GM18909 (cell line): ENCODE measurements at regions not wholly inside any gene's neighbourhood (a gene's known extent, or its start where the extent isn't known, plus 50 kb on each side); places are given as distances from the start of the nearest gene placed in this dataset.
"Not testable (repeated sequence)": the region's sequence is repeated elsewhere in the genome, so short reads cannot be mapped to it uniquely, and the experiment has no call there.

ENCODE experiments used
- ATAC-seq: cut with Tn5 transposase; IDR thresholded peaks from one replicate; pipeline ENCODE4 v1.9.1; 2021; ENCODE audit warnings: mild to moderate bottlenecking; ENCODE audit not compliant: unreplicated experiment, poor library complexity

DNA sequence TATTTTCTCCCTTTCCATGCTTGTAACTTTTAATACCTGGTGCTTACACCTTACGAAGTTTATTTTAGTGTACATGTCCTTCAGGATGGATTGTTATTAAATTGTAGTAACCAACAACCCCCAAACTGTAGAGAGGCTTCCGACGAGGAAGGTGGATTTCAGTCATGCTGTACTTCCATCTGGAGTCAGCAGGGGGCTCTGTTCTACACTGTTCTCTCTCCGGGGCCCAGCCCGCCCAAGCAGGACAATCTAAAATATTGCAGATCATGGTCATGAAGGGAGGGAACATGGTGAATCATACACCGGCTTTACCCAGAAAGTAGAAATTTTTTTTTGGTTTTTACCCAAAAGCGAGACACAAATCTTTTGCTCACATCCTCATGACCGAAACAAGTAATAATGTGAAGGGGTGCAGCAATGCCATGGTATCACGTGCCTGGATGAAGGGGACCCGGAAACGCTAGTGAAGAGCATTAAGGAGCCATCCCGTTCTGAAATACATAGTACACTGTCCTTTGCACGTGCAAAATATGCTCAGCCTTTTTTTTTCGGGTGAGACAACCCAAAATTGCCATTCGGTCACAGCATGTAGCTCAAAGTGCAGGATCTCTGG lies 884.8 kb downstream of the EPHA4 start:
- peak; percentile 88 for ATAC-seq

DNA sequence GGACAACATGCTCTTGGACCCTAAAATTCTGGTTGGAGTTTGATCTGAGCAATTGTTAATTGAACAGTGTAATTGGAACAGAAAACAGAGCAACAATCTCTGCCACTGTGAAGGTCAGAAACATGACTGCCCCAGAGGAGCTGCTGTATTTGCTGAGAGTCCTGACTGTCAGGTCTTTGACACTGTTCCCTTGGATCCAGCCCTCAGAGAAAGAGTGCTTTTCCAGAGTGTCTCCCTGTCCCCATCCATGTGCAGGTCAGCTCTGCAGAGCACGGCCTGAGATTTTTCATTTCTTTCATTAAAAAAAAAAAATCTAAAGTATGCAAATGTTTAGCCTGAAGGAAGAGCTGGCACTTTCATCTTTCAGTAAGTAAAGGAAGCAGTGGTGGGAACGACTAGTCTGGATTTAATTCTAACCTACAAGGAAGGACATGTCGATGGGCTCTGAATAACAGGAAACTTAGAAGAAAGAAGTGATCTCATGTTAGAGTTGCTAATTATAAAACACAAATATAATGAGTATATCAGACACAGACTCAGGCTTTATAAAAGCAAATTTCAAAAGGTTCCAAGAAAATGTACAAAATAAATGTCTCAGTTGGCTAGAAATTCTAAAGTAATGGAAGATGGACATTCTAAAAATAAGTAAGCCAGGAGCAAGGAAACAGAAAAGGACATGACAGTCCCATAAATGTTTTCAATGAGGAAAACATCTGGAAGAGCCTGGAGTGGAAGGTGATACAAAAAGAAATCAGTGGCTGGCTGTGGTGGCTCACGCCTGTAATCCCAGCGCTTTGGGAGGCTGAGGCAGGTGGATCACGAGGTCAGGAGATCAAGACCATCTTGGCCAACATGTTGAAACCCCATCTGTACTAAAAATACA lies 876.5 kb downstream of the EPHA4 start:
- no peak for ATAC-seq

DNA sequence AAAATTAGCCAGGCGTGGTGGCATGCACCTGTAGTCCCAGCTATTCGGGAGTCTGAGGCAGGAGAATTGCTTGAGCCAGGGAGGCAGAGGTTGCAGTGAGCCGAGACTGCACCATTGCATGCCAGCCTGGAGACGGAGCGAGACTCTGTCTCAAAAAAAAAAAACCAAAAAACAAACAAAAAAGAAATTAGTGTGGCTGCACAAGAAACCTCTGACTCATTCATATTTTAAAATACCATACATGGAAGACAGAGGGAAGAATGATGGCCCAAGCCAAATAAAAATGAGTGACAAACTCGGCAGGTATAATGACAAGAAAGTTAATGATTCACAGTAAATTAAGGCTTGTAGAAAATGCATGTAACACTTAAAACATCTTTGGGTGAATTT lies 875.8 kb downstream of the EPHA4 start:
- ATAC-seq = no peak

DNA sequence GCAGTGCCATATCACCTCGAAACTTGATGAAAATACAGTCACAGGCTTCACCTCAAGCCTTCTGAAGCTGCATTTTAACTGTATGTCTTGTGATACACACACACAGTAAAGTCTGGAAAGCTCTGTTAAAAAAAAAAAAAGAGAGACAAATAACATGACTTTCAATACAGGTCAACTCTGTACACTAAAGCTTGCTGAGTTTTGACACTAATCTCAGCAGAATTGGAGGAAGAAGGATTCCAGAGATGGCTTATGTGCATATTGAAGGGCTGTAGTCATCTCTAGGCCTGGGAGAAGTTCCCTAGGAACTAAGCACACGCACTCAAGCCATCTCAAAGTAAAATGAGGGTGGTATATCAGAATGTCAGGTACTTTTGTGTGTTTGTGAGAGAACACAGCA lies 875.1 kb downstream of the EPHA4 start:
- ATAC-seq = no peak

DNA sequence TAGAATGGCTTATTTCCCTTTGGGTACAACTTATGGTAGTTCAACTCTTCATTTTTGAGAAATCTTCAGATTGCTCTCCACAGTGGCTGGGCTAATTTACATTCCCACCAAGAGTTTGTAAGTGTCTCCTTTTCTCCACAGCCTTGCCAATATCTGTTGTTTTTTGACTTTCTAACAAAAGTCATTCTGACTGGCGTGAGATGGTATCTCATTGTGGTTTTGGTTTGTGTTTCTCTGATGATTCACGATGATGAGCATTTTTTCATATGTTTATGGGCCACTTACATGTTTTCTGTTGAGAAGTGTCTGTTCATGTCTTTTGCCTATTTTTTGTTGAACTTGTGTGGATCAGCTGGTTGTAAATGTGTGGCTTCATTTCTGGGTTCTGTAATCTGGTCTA lies 871.0 kb downstream of the EPHA4 start:
- ATAC-seq = no peak

DNA sequence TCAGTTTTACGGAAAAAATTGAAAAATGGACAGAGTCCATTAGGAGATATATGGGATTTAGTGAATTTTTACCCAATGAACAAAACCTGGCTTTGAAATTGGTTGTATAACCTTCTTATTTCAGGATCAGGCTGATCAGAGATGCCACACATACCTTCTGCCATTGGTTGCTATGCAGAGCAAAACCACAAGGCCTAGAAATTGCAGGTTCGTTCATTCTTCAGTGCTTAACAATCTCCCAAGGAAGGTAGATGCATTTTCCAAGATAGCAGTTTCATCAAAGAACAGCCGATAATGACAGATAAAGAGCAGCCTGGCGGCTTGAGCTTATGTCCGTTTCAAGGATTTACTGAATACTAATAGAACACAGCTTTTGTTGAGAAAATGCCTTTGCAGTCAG lies 868.8 kb downstream of the EPHA4 start:
- no peak for ATAC-seq

DNA sequence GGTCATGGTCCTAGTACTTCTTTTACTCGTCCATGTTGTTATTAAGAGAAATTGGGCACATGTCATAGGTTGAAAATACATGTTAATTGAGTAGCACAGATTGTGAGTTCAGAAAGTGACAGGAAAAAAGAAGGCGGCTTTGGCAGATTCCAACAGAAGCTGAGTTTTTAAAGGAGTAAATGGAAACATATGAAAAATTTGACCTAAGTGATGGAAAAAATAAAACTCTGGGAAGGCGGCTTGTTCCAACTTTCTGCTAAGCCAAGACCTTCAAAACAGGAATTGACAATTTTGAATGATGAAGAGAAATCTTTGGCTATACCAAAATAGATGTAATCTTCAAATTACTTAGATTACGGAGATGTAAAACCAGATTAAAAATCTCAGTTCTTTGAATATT lies 868.0 kb downstream of the EPHA4 start:
- no peak for ATAC-seq

DNA sequence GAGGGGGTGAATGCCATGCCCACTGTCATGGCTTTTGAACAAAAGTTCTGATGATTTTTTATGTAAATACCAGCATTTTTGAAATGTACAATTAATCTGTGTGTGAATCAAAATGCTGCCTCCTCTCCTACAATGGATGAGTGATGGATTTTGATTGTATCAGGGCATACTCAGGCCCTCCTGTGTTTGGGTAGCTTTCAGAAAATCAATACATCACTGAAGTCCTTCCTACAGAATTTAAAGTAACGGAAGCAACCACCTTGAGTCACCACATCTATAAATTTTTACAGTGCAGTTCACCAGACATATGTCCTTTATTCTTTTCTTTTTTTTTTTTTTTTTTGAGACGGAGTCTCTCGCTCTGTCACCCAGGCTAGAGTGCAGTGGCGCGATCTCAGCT lies 867.3 kb downstream of the EPHA4 start:
- no peak for ATAC-seq

DNA sequence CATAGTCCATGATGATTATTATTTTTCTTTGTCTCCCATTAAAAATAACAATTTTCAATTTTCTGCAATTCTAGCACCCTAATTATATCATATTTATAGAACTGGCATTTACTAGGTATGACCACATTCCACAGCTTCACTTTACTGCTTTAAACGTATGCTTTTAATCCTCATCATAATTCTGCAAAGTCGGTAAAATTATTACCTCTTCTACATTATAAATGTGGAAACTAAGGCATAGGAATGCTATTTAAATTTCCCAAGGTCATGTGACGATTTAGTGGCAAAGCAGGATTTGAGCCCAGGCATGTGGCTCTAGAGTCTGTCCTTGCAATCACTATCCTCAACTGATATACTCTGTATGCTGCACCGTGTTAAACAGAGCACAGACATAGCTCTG lies 866.4 kb downstream of the EPHA4 start:
- ATAC-seq = no peak

DNA sequence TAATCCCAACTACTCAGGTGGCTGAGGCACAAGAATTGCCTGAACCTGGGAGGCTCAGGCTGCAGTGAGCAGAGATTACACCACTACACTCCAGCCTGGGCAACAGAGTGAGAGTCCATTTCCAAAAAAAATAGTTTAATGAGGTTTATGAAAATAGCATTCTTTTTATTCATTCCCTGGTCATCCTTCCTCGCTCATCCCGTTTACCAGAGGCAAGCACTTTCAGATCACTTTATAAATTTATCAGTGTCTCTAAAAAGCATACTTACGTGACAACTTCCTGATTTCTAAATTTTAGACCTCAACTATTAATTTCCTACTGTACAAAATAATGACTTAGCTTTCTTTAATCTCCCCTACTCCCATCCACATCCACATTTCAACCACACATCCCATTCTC lies 864.8 kb downstream of the EPHA4 start:
- ATAC-seq = no peak

DNA sequence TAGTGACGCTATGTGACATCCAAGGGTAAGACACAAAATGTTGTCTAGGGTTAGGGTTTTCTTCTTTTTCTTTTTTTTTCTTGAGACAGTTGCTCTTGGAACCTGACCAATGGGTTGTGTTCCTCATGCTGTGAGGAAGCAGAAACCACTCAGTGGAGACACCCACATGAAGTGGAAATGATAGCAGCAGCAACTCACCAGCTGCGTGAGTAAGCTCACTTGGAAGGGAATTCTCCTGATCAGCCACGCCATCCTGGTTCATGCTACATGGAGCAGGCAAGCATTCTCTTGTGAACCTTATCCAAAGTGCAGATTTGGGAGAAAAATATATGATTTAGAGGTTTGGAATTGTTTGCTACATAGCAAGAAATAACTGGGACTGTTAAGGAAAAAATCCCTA lies 863.7 kb downstream of the EPHA4 start:
- no peak for ATAC-seq

DNA sequence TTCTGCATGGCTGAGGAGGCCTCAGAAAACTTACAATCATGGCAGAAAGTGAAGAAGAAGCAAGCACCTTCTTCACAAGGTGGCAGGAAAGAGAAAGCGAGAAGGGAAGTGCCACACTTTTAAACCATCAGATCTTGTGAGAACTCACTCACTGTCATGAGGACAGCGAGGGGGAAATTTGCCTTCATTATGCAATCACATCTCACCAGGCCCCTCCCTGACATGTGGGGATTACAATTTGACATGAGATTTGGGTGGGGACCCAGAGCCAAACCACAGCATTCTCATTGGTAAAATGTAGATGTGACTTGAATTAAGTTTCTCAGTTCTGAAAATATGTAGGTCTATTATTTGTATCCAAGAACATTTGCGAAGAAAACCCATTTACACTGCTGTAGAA lies 854.8 kb downstream of the EPHA4 start:
- ATAC-seq = no peak

DNA sequence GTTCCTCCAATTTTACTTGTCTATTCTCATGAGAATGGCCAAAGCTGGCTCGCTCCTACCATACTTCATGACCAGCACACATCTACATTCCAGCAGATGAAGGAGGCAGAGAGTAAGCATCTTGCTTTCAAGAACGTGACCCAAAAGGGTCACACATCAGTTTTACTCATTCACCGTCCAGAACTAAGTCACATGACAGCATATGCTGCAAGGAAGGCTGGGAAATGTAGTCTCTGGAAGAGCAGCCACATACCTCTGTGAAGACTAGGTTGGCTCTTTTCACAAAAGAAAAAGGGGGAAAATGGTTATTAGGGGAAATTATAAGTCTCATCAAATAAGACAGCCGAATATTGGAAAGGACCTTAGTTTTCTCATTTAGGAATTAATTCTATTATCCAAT lies 835.3 kb downstream of the EPHA4 start:
- ATAC-seq = no peak

DNA sequence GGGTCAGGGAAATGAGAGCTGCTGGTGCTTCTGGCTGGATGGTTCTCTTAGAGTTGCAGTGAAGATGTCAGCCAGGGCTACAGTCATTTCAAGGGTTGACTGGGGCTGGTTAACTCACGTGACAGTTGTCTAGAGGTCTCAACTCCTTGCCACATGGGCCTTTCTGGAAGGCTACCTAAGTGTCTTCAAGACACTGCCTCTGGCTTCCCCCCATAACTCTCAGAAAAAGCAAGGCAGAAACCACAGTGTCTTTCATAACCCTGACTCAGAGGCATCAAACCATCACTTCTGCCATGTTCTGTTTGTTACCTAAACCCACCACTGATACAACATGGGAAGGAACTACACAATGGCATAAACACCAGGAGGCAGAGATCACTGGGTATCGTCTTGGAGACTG lies 828.9 kb downstream of the EPHA4 start:
- ATAC-seq = no peak

DNA sequence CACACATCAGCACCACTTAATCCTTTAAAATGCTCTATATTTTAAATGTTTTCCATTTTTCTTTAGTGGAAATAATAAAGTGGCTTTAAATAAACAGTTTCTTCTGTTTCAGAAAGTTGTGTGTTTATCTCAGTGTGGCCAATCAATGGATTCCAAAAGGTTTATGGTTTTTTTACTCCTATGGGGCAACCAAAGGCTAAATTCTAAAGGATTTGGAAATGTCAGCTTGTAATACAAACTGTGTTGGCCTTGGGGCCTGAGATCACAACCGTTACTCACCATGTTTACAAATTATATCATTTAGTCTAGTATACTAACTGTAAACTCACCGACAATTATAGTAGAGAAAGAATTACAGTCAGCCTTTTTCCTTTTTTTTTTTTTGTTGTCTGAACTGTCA lies 827.2 kb downstream of the EPHA4 start:
- ATAC-seq = no peak

DNA sequence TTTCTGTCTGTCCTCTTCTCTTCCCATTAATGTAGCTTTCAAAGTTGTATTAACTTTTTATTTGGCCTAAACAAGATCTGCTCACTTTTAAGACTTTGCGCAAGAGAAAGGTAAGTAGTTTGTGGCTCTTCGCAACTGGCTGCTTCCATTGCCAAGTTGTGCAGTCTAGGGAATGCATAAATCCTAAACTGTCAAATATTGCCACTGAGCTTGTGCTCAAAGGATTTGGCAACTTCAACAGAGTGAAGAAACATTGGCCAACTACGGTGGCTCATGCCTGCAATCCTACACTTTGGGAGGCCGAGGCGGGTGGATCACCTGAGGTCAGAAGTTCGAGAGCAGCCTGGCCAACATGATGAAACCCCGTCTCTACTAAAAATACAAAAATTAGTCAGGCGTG lies 826.4 kb downstream of the EPHA4 start:
- no peak for ATAC-seq

DNA sequence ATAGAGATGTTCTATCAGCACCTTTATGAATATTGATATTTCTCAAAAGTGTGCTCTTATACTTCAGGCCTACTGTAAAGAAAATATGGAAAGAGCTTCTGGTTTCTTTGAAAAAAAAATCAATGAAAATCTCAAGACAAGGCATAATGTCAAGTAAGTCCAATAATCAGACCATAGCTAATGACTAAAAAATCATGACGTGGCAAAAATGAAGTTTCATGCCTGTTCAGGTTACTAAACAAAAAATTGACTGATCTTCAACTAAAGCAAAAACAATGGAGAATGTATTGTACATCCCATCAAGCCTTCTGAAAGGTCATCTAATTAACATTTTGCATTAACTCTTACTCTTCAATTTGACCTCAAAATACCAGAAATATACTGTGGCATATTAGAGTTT lies 824.4 kb downstream of the EPHA4 start:
- ATAC-seq = no peak

DNA sequence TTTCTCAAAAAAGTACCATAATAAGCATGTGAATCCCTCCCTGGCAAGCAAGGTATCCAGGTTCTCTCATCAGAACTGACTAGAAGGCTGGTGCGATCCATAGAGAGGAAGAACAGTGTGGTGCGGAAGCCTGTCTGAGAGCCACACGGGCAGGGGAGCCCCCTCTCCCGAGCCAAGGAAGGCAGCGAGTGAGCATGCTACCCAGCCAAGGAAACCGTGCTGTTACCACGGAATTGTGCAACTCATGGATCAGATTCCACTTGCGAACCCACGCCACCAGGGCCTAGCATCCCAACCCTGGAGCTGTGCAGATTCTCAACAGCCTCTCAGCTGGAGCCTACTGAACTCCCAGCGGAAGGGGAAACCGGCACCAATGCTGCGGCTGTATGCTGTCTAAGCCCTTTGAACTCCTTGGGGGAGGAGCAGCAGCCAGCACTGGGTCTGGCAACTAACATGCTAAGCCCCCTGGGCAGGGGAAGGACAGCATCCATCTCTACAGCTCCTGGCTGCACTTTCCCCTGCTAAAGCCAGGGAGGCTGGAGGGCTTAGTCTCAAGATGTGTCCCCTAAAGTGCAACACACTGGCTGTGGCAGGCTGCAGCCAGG lies 823.1 kb downstream of the EPHA4 start:
- ATAC-seq = no peak

DNA sequence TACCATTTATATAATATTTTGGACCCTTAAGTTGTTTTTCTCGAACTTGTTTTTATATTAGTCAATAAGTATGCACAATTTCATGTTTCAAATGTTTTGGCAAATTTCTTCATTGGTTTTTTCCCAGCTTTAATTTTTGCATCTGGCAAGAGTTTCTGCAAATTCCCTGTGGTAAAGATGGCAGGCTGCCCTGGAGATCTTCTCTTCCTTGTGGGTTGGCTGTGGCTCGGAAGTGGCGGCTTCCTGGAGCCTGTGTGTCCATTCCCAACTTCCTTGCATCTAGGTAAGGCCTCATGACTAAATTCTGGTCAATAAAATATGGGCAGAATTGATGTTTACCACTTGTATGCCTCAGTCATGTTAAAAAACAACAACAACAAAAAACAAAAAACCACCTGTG lies 818.6 kb downstream of the EPHA4 start:
- no peak for ATAC-seq

DNA sequence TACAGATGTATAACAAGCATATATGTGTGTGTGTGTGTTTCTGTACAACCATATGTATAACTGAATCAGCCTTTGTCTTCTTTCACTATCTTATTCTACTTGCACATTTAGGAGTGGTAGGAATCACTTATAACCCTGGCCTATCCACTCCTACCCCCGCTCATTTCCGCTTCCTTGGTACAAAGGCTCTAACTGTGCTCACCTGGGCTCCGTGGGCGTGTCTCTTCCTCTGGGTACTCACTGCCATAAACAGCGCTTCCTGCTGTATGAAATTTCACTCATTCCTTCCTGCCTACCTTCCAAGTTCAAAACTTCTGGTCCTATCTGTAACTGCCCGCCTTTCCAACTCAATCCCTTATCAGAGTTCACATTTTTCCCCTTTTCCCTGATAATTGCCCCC lies 815.5 kb downstream of the EPHA4 start:
- no peak for ATAC-seq

DNA sequence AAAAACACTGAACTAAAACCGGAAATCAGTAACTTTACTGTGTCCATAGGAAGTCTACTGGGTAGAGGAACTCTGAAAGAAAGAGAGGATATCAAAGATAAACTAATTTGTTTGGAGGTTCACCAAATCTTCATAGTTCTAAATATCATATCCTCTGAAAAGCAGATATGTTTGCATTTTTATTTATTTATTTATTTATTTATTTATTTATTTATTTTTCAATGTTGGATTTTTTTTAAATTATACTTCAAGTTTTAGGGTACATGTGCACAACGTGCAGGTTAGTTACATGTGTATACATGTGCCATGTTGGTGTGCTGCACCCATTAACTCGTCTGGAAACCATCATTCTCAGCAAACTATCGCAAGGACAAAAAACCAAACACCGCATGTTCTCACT lies 813.7 kb downstream of the EPHA4 start:
- not testable (repeated sequence) for ATAC-seq

DNA sequence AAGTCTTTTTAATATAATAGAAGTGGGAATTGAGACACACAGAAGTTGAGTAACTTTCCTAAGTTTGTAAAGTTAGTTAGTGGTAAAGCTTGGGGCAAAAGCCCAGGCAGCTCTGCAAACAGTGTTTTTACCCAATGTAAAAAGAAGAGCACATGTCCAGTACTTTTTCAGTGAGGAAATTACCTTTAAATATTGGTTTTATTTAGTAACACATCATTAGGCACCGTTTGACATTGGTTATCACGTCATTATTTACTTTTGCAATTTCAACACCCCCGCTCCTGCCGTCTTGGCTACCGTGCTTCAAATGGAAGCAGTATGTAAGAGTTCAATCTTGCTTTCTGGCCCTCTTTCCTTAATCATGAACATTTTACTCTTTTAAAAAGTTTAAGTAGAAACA lies 807.9 kb downstream of the EPHA4 start:
- no peak for ATAC-seq
